T-helper 2 cell (primary cell): ENCODE measurements at regions not wholly inside any gene's neighbourhood (a gene's known extent, or its start where the extent isn't known, plus 50 kb on each side); places are given as distances from the start of the nearest gene placed in this dataset.
"Not testable (repeated sequence)": the region's sequence is repeated elsewhere in the genome, so short reads cannot be mapped to it uniquely, and the experiment has no call there.

ENCODE experiments used
- DNase-seq, 5 experiments: peaks; one replicate each; pipeline versions ENCODE4 v3.0.0 to v3.0.0-alpha.2; 2012 to 2022

GRCh38 chr10:118805146-118805545 is 50.4 kb upstream of the CACUL1 start:
- no peak for DNase-seq

- DNase-seq = no peak
Observed at GRCh38 chr10:118807512-118808305, 52.9 kb upstream of the CACUL1 start.

GRCh38 chr10:118808601-118809356 is 54.0 kb upstream of the CACUL1 start:
- DNase-seq = no peak

GRCh38 chr10:118809357-118810220 is 54.8 kb upstream of the CACUL1 start:
- no peak for DNase-seq

- DNase-seq = no peak
Observed at GRCh38 chr10:118810796-118811505, 56.2 kb upstream of the CACUL1 start.

GRCh38 chr10:118811675-118812392 is 57.1 kb upstream of the CACUL1 start:
- DNase-seq = no peak

GRCh38 chr10:118812393-118812740 is 57.6 kb upstream of the CACUL1 start:
- no peak for DNase-seq

GRCh38 chr10:118813001-118813400 is 58.2 kb upstream of the CACUL1 start:
- DNase-seq = not testable (repeated sequence)

GRCh38 chr10:118816471-118817168 is 61.9 kb upstream of the CACUL1 start:
- DNase-seq = no peak

- no peak for DNase-seq
Observed at GRCh38 chr10:118817328-118818068, 62.7 kb upstream of the CACUL1 start.

- no peak for DNase-seq
Observed at GRCh38 chr10:118818621-118819221, 64.0 kb upstream of the CACUL1 start.

- no peak for DNase-seq
Observed at GRCh38 chr10:118820326-118821116, 65.8 kb upstream of the CACUL1 start.

- no peak for DNase-seq
Observed at GRCh38 chr10:118823256-118823907, 68.6 kb upstream of the CACUL1 start.

GRCh38 chr10:118827053-118827452 is 72.3 kb upstream of the CACUL1 start:
- DNase-seq = no peak

GRCh38 chr10:118827466-118828155 is 72.8 kb upstream of the CACUL1 start:
- no peak for DNase-seq

GRCh38 chr10:118832241-118832651 is 77.5 kb upstream of the CACUL1 start:
- no peak for DNase-seq

GRCh38 chr10:118834370-118834769 is 79.6 kb upstream of the CACUL1 start:
- not testable (repeated sequence) for DNase-seq
